GM18870 (cell line): ENCODE measurements at regions not wholly inside any gene's neighbourhood (a gene's known extent, or its start where the extent isn't known, plus 50 kb on each side); places are given as distances from the start of the nearest gene placed in this dataset.

ENCODE experiments used
- ATAC-seq: cut with Tn5 transposase; IDR thresholded peaks from one replicate; pipeline ENCODE4 v1.9.1; 2021; ENCODE audit warnings: moderate library complexity; ENCODE audit not compliant: unreplicated experiment

DNA sequence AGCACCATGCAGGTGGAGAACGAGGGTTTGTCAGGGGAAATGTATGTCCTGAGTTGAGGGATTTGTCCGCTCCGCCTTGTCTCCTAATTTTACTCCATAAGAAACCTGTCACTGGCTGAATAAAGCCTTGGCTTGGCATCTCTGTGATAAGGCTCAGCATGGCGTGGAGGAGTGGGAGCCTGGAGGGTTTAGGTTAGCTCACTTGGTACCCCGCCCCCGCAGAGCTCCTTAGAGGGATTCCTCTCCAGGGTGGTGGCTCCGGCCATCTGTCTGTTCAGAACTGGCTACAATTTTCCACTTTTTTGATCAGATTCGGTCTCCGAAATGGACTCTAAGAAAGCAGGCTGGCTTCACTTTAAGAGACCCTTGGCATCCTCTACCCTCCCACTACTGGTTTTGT is 192.2 kb upstream of the SYNDIG1 start:
- no peak for ATAC-seq

DNA sequence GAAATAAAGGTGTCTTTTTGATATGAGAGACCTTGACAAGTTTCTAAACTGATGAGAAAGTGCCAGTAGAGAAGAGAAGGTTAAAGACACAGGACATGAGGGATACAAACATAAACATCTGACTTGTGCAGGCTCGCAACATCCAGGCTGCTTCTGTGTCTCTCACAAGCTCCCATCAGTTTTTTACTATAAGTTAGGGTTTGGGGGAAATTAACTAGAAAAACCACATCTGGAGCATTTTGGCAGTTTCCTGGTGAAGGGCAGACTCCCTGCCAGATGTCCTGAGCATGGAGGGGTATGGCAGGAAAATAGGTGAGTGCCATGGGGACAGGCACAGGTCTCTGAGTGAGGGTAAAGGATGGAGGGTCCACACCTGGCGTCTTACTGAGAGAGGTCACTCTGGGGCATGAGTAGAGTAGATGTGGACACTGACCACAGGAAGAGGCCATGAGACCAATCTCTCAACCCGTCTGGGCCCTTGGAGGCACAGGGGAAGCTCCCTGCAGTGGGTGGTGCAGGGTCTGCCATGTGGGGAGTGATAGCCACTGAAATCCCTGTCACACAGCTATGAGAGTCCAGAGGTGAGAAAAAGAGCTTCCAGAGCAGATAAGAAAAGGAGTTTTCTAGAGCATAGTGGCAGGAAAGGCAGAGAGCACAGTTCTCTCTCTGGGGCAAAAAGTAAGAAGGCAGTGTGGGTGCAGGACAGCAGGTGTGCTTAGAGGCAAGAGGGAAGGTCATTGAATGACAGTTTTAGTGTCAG is 193.3 kb upstream of the SYNDIG1 start:
- no peak for ATAC-seq

DNA sequence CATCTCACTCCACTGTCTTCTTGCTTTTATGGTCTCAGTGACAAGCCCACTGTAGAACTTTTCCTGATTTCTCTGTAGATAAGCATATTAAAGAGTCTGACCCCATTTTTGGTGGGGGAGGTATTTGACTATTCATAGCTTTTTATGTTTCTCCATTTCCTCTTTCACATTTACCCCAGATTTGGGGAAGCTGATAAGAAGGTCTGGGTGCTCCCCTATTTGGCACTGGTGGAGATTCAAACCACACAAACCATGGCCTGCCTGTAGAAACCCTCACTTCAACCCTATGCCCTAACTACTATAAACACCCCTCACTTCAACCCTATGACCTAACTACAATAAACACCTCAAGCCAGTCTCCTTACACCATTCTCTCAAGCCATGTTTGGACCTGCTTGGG is 196.2 kb upstream of the SYNDIG1 start:
- no peak for ATAC-seq

GRCh38 chr20:24261351-24261750 is 208.1 kb upstream of the SYNDIG1 start:
- no peak for ATAC-seq

DNA sequence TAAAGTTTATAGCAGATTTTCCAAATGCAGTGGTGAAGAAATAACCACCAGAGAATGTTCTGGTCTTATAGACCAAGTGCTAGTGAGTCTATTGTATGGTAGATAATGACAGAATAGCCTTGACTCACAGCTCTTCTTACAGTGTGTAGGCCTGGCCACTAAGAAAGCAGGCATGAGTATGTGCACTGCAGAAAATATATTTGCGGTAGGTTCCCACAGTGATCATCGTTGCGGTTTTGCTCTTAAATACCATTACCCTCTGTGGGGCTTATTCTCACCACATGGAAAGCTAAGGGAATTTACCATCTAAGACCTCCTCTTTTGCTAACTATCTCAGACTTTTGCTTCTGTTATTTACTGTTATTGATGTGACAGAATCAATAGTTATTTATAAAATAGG is 212.3 kb upstream of the SYNDIG1 start:
- no peak for ATAC-seq

DNA sequence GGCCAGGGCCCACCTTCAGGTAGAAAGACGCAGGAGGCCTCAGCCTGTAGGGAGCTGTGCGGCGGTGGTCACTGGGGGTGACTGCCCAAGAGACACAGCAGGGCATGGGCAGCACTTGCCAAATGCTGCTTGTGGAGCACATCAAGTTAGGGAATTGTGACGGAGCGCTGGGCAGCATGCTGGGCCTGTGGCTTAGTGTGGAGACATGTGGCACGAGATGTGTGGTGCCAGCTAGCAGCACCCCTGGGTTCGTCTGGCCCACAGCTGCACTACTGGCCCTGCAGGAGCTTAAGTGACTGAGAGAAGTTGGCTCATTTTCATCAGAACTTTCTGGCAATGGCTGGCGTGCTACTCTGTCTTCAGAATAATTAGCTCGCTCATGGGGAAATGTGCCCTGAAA is 213.1 kb upstream of the SYNDIG1 start:
- no peak for ATAC-seq

DNA sequence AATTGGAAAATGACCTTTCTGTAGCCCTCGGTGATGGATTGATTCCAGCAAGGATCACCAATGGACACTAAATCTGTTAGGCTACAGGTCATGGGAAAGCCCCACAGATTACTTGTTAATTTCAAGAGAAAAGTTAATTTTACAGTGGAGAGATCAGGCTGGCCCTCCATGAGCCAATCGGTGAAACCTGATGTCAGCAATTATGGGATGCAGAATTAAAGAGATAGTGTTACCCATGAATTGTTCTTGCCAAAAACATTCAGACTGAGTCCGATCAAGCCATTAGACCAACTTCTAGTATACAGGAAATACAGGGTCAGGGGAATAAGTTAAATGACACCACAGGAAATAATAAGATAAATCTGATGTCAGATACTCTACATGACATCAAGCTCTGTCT is 214.9 kb upstream of the SYNDIG1 start:
- no peak for ATAC-seq

DNA sequence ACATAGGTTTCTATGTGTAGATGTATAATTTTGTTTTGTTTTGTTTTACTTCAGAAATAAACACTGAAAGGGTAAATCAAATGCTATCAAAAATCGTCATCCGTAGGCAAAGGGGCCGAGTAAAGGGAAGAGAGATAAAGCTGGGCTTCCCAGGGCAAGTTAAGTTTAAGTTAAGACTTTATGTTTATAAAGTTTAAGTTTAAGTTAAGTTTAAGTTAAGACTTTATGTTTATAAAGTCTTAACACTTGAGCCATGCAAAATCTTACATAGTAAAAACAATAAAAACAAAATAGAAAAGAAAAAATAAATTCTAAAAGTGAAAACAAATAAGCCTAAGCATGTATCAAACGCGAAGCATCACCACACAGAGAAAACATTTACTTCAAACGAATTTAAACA is 216.1 kb upstream of the SYNDIG1 start:
- ATAC-seq, result no peak

GRCh38 chr20:24245094-24245493 is 224.3 kb upstream of the SYNDIG1 start:
- no peak for ATAC-seq

GRCh38 chr20:24242763-24243162 is 226.7 kb upstream of the SYNDIG1 start:
- ATAC-seq, result no peak

- ATAC-seq, result no peak
These were observed 228.0 kb upstream of the SYNDIG1 start for GRCh38 chr20:24241466-24241865.

- no peak for ATAC-seq
These were observed 232.5 kb upstream of the SYNDIG1 start for GRCh38 chr20:24236963-24237362.

DNA sequence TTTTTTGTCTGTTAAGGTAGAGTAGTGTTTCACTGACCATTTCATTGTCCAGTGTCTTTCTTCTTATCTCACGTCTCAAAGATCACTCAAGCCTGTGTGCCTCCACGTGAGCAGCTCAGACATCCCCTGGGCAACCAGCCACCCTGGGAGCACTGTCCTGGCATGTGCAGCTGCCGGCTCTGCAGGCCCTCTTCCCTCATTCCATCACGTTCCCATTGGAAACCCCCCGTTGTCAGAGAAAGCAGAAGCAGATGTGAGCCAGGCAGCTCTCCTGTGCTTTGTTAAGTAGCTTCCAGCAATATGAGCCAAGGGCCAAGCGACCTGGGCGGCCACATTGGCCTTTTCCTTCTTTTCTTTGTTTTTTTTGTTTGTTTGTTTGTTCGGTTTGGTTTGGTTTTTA is 233.2 kb upstream of the SYNDIG1 start:
- no peak for ATAC-seq

- no peak for ATAC-seq
These were observed 233.9 kb upstream of the SYNDIG1 start for GRCh38 chr20:24235296-24236175.

GRCh38 chr20:24227600-24227999 is 239.0 kb upstream of the GGTLC1 start:
- ATAC-seq, result no peak

- no peak for ATAC-seq
These were observed 223.9 kb upstream of the GGTLC1 start for GRCh38 chr20:24212494-24212893.

- ATAC-seq, result no peak
These were observed 223.4 kb upstream of the GGTLC1 start for GRCh38 chr20:24211972-24212371.

DNA sequence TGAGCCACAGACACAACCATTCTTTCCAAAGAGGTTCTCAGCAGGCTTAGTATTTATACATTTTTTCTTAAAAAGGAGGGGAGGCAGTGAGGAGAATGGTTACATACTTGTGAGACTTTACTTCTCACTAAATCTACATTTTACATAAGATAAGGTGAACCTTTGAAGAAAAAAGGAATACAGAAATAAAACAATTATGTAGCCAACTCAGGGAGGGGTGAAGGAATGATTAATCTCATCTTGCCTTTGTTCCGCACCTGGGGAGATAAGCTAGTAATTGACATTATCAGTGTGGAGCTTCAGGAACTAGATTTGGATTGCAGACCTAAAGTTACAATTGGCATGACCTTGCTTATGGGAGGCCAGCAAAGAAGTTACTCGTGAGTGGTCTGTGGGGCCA is 221.8 kb upstream of the GGTLC1 start:
- ATAC-seq, result no peak

- ATAC-seq, result no peak
These were observed 220.1 kb upstream of the GGTLC1 start for GRCh38 chr20:24208652-24209051.

GRCh38 chr20:24207803-24208300 is 219.3 kb upstream of the GGTLC1 start:
- no peak for ATAC-seq

- ATAC-seq, result no peak
These were observed 218.4 kb upstream of the GGTLC1 start for GRCh38 chr20:24206995-24207394.

DNA sequence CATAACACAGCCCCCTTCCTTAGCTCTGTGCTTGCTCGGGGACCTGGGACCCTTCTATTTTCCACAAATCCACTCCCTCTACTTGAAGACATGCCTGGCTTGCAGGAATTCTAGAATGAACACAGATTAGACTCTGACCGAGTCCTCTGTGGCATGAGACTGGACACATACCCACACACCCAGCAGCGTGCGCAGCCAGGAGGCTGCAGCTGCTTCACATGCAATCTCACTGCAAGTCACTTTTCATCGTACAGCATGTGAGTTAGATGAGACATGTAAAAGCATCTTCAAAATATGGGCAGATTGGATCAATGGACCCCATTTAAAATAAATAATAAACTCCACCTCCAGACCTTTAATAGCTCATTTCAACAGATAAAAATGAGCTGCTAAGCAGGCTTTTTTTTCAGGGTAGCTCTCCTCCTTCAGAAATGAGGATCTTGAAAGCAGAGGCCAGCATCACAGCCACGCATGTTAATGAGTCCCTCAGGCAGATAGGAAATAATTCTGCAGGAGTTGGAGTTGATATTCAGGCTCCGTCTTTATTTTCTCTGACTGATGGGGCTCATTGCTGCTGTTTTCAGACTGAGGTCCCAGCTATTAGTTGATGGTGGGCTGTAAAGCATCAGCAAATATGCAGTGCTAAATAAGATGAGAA is 215.1 kb upstream of the GGTLC1 start:
- ATAC-seq, result no peak
